ENCODE measurements at regions not wholly inside any gene's neighbourhood (a gene's known extent, or its start where the extent isn't known, plus 50 kb on each side); places are given as distances from the start of the nearest gene placed in this dataset.

- Histone ChIP-seq H3K27me3 (no peaks in the 10 kb centered on the region), H2AFZ (replicated peaks) (no peak overlapping the region), H3K9ac (no peak overlapping the region), H3K36me3 (no peaks in the 10 kb centered on the region), H3K9me3 (ENCODE audit: low read depth) (no peaks in the 10 kb centered on the region), H3K4me2 (no peak overlapping the region), H3K27ac (no peak overlapping the region), H3K4me3 (no peak overlapping the region), H3F3A (ENCODE audit: low read depth) (no peaks in the 10 kb centered on the region), H4K20me1 (ENCODE audit: low read depth) (no peaks in the 10 kb centered on the region), H3K79me2 (ENCODE audit: low read depth) (no peaks in the 10 kb centered on the region), H3K4me1 (no peaks in the 10 kb centered on the region)
- Mint-ChIP-seq H3K9me3 (no peaks in the 10 kb centered on the region), H3K4me3 (no peak overlapping the region), H3K27ac (no peak overlapping the region), H3K36me3 (no peaks in the 10 kb centered on the region), H3K4me1 (no peaks in the 10 kb centered on the region), H3K27me3 (ENCODE audit: insufficient read depth, low read depth) (no peaks in the 10 kb centered on the region)
- TF ChIP-seq EZH2 (IDR thresholded peaks at IDR 0.05) (no peak), EZH2phosphoT487 (IDR thresholded peaks at IDR 0.05) (no peak)
- TF ChIP-seq, protein P1, sequence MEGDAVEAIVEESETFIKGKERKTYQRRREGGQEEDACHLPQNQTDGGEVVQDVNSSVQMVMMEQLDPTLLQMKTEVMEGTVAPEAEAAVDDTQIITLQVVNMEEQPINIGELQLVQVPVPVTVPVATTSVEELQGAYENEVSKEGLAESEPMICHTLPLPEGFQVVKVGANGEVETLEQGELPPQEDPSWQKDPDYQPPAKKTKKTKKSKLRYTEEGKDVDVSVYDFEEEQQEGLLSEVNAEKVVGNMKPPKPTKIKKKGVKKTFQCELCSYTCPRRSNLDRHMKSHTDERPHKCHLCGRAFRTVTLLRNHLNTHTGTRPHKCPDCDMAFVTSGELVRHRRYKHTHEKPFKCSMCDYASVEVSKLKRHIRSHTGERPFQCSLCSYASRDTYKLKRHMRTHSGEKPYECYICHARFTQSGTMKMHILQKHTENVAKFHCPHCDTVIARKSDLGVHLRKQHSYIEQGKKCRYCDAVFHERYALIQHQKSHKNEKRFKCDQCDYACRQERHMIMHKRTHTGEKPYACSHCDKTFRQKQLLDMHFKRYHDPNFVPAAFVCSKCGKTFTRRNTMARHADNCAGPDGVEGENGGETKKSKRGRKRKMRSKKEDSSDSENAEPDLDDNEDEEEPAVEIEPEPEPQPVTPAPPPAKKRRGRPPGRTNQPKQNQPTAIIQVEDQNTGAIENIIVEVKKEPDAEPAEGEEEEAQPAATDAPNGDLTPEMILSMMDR (IDR thresholded peaks at IDR 0.05) = no peak
- no peak for DNase-seq (ENCODE audit: low spot score)
These were observed 60.6 kb upstream of the MYRIP start for GRCh38 chr3:39748763-39749162.

GRCh38 chr3:39750712-39751111, 58.7 kb upstream of the MYRIP start:
- DNase-seq (ENCODE audit: low spot score) = no peak
- H3K36me3 ChIP-seq = no peaks in the 10 kb centered on the region
- H2AFZ ChIP-seq (replicated peaks) = no peak overlapping the region
- Mint-ChIP-seq H3K9me3 (no peaks in the 10 kb centered on the region), H3K4me3 (no peak overlapping the region), H3K36me3 (no peaks in the 10 kb centered on the region), H3K4me1 (no peaks in the 10 kb centered on the region), H3K27me3 (ENCODE audit: insufficient read depth, low read depth) (no peaks in the 10 kb centered on the region), H3K27ac (no peak overlapping the region)
- H3K4me3 ChIP-seq = no peak overlapping the region
- H3K4me2 ChIP-seq = no peak overlapping the region
- TF ChIP-seq, protein P1 (IDR thresholded peaks at IDR 0.05) = no peak
- no peak for TF ChIP-seq EZH2phosphoT487 (IDR thresholded peaks at IDR 0.05)
- TF ChIP-seq EZH2 (IDR thresholded peaks at IDR 0.05) = no peak
- H3K9me3 ChIP-seq (ENCODE audit: low read depth) = no peaks in the 10 kb centered on the region
- H3K27me3 ChIP-seq = no peaks in the 10 kb centered on the region
- no peak overlapping the region for H3K9ac ChIP-seq
- H3F3A ChIP-seq (ENCODE audit: low read depth) = no peaks in the 10 kb centered on the region
- H3K27ac ChIP-seq = no peak overlapping the region
- H3K4me1 ChIP-seq = no peaks in the 10 kb centered on the region
- H4K20me1 ChIP-seq (ENCODE audit: low read depth) = no peaks in the 10 kb centered on the region
- H3K79me2 ChIP-seq (ENCODE audit: low read depth) = no peaks in the 10 kb centered on the region

- Histone ChIP-seq H3K79me2 (ENCODE audit: low read depth) (no peaks in the 10 kb centered on the region), H3K4me2 (no peak overlapping the region), H3K9me3 (ENCODE audit: low read depth) (no peaks in the 10 kb centered on the region), H3K9ac (no peak overlapping the region), H3F3A (ENCODE audit: low read depth) (no peaks in the 10 kb centered on the region), H4K20me1 (ENCODE audit: low read depth) (no peaks in the 10 kb centered on the region), H3K27me3 (no peaks in the 10 kb centered on the region), H3K27ac (no peak overlapping the region), H2AFZ (replicated peaks) (no peak overlapping the region), H3K36me3 (no peaks in the 10 kb centered on the region), H3K4me1 (no peaks in the 10 kb centered on the region), H3K4me3 (no peak overlapping the region)
- H3K36me3 Mint-ChIP-seq = no peaks in the 10 kb centered on the region
- H3K4me1 Mint-ChIP-seq = no peaks in the 10 kb centered on the region
- no peak overlapping the region for H3K27ac Mint-ChIP-seq
- H3K9me3 Mint-ChIP-seq = no peaks in the 10 kb centered on the region
- H3K4me3 Mint-ChIP-seq = no peak overlapping the region
- no peak for DNase-seq (ENCODE audit: low spot score)
- no peak for TF ChIP-seq EZH2phosphoT487 (IDR thresholded peaks at IDR 0.05)
- no peak for TF ChIP-seq EZH2 (IDR thresholded peaks at IDR 0.05)
- TF ChIP-seq, protein P1 (IDR thresholded peaks at IDR 0.05) = no peak
- no peaks in the 10 kb centered on the region for H3K27me3 Mint-ChIP-seq (ENCODE audit: insufficient read depth, low read depth)
These were observed 58.1 kb upstream of the MYRIP start for GRCh38 chr3:39751286-39751685.

Measured in neural progenitor cell (in vitro differentiated cells).